PFSK-1 (cell line): ENCODE measurements at regions not wholly inside any gene's neighbourhood (a gene's known extent, or its start where the extent isn't known, plus 50 kb on each side); places are given as distances from the start of the nearest gene placed in this dataset.

Experiments
- POLR2AphosphoS5 ChIP-seq: IDR thresholded peaks from 2 replicates; pipeline ENCODE4 v1.6.1; 2012; ENCODE audit warnings: low read depth, mild to moderate bottlenecking, control low read depth, low read length, moderate library complexity
- SIN3A ChIP-seq: IDR thresholded peaks from 2 replicates; pipeline ENCODE4 v1.6.1; 2012; ENCODE audit warnings: mild to moderate bottlenecking, low read length, moderate library complexity, borderline replicate concordance; ENCODE audit not compliant: insufficient read depth
- TAF1 ChIP-seq: IDR thresholded peaks from 2 replicates; pipeline ENCODE4 v1.6.1; 2012; ENCODE audit warnings: low read length, control low read depth, borderline replicate concordance; ENCODE audit not compliant: insufficient read depth
- TF ChIP-seq, protein P1 (sequence below), 2 experiments: IDR thresholded peaks; 2 replicates each; pipeline versions ENCODE4 v1.6.1 to v1.8.0; 2011 to 2012; ENCODE audit warnings: low read depth in 2 of 2, low read length in 2 of 2, control low read depth in 1 of 2, inconsistent platforms in 1 of 2, mild to moderate bottlenecking in 1 of 2, moderate library complexity in 1 of 2; ENCODE audit not compliant: insufficient read depth in 1 of 2

DNA sequence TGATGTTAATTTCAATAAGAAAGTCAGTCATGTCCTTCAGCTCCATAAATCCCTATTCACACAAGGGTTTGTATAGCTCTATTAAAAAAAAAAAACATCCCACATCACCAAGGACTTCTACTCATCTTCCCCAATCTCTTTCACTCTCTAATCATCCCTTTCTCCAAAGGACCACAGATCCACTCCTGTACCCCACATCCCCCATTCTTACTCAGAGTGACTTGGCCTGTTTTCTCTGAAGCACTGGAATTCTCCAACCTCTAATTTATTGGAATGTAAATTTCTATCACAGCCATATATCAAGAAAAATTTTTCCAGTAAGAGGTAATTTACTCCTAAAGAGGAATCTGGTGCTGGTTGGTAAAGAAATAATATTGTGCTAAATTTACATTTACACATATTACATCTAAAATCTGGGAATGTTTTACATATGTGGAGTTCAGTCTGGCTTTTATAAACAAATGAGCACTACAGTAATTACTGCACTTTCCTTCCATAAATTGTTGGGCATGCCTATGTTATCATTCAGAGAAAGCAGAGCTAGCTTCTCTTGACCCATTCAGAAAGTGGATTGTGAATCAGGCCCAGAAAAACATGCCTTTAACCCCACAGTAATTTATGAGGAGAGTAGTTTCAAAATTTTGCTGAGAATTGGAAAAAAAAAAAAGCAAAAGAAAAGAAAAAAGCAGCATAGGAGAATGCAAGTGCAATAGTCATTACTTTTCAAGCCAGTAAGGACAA is 399.5 kb upstream of the TNC start:
- TF ChIP-seq TAF1, result no peak
- TF ChIP-seq, protein P1, sequence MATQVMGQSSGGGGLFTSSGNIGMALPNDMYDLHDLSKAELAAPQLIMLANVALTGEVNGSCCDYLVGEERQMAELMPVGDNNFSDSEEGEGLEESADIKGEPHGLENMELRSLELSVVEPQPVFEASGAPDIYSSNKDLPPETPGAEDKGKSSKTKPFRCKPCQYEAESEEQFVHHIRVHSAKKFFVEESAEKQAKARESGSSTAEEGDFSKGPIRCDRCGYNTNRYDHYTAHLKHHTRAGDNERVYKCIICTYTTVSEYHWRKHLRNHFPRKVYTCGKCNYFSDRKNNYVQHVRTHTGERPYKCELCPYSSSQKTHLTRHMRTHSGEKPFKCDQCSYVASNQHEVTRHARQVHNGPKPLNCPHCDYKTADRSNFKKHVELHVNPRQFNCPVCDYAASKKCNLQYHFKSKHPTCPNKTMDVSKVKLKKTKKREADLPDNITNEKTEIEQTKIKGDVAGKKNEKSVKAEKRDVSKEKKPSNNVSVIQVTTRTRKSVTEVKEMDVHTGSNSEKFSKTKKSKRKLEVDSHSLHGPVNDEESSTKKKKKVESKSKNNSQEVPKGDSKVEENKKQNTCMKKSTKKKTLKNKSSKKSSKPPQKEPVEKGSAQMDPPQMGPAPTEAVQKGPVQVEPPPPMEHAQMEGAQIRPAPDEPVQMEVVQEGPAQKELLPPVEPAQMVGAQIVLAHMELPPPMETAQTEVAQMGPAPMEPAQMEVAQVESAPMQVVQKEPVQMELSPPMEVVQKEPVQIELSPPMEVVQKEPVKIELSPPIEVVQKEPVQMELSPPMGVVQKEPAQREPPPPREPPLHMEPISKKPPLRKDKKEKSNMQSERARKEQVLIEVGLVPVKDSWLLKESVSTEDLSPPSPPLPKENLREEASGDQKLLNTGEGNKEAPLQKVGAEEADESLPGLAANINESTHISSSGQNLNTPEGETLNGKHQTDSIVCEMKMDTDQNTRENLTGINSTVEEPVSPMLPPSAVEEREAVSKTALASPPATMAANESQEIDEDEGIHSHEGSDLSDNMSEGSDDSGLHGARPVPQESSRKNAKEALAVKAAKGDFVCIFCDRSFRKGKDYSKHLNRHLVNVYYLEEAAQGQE (IDR thresholded peaks at IDR 0.05; ENCODE audit: insufficient read depth in 1 of 2, low read depth in 2 of 2, low read length in 2 of 2), result no peak
- TF ChIP-seq POLR2AphosphoS5, result no peak
- TF ChIP-seq SIN3A, result no peak
